ENCODE measurements at regions not wholly inside any gene's neighbourhood (a gene's known extent, or its start where the extent isn't known, plus 50 kb on each side); places are given as distances from the start of the nearest gene placed in this dataset.

DNA sequence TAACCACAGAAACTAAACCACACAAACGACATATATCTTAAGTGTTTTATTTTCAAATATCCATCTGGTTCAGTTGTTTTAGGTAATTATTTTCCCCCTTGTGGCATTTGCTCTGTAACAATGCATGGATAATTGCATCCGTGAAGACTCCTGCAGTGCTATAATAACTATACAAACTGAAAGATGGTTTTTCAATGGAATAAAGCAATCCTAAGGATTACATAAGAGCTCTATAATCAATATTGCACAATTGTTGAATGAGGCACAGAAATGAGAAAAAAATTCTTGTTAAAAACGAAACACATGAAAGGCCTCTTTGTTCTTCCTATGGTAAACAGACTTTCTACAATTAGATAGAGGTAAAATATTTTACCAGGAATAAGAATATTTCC lies 446.0 kb upstream of the EPHA3 start:
- TF ChIP-seq POLR2A (IDR thresholded peaks at IDR 0.05; ENCODE audit: low read depth, low read length), result no peak
- DNase-seq (ENCODE audit: insufficient read length, low spot score) (no peak), FAIRE-seq (no peak)

DNA sequence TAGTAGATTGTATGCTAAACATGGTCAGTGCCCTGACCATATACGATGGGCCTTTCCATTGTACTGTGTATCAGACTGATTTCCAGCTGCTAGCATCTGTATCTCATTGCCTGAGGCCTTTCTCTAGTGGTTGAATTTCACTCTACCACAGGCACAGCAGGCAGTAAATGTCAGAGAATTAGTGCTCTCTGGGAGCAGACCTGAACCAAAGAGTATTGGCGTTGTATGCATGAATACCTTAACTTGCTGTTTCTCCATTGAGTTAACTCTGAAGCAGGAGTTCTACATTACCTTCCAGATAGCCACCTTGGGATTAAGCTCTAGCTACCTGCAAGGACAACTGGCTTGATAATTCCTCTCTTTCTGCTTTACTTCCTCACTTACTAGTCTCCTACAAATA lies 439.2 kb upstream of the EPHA3 start:
- FAIRE-seq (no peak), DNase-seq (ENCODE audit: insufficient read length, low spot score) (no peak)
- no peak for TF ChIP-seq POLR2A (IDR thresholded peaks at IDR 0.05; ENCODE audit: low read depth, low read length)

DNA sequence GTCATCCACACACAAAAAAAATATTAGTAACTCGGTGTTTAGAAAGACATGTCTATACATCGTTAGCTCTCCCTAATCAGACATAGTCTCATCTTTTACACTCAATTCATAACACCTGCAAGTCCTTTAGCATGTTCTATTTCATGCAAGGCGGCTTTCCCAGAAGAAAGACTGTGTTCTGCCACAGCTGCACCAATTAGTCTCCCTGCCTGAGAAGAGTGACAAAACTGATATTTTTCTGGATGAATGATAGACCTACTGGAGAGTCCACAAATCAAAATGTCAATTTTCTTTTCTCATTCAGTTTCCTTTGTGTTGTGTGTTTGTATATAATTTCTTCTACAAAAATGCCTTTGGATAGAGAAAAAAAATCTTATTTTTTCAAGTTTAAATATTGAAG lies 435.8 kb upstream of the EPHA3 start:
- FAIRE-seq (no peak), DNase-seq (ENCODE audit: insufficient read length, low spot score) (no peak)
- TF ChIP-seq POLR2A (IDR thresholded peaks at IDR 0.05; ENCODE audit: low read depth, low read length), result no peak

DNA sequence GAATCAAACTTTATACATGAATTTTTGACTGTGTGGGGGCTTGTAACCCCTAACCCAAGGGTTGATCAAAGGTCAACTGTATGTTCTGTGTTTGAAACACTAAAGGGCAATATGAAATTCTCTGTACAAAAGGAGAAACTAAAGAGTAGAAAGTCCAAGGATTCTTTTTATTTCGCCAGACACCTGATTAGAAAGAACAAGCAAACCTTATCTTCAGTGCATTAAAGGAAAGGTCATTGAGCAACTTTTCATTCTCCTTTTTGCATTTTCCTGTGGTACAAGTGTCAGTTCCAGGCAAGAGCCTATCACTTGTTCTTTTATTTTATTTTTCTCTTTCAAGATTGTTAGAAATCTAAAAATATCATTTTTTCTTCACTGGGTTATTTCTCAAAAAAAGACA lies 430.1 kb upstream of the EPHA3 start:
- TF ChIP-seq POLR2A (IDR thresholded peaks at IDR 0.05; ENCODE audit: low read depth, low read length), result no peak
- no peak for DNase-seq (ENCODE audit: insufficient read length, low spot score)
- no peak for FAIRE-seq

DNA sequence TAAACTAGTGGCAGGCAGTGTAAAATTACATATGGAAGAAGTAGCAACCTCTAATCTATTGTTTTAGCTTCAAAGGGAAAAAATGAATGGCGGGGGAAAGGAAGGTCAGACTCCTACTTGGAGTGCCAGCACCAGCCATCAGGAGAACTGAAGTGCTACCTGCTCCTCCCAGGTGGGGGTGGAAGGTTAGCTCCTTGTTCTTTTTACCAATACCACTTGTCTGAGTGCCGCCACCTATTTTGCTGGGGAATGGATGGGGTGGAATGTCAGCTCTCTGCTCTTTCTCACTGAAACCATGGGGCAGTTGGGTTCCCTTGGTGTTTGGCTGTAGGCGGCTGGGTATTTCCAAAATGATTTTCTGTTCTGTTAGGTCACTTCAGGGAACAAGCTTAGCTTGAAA lies 428.7 kb upstream of the EPHA3 start:
- FAIRE-seq, result no peak
- TF ChIP-seq POLR2A (IDR thresholded peaks at IDR 0.05; ENCODE audit: low read depth, low read length), result no peak

DNA sequence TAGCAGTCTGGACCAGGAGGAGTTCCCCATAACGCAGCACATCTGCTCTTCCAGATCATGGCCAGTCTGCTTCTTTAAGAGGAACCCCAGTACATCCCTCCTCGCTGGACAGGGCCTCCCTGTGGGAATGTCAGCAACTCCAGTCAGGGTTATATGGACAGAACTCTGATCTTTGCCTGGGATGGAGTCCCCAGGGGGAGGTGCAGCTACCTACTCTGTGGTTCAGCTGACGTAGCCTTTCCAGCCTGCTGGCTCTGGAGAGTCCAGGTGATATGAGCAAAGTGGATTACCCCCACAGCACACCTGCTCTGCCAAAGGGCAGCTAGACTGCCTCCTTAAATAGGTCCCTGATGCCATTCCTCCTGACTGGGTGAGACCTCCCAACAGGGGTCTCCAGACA lies 417.1 kb upstream of the EPHA3 start:
- FAIRE-seq (no peak), DNase-seq (ENCODE audit: insufficient read length, low spot score) (no peak)
- TF ChIP-seq POLR2A (IDR thresholded peaks at IDR 0.05; ENCODE audit: low read depth, low read length), result no peak

More for the DNA sequence above, 428.7 kb upstream of the EPHA3 start:
- no peak for DNase-seq (ENCODE audit: insufficient read length, low spot score)

DNA sequence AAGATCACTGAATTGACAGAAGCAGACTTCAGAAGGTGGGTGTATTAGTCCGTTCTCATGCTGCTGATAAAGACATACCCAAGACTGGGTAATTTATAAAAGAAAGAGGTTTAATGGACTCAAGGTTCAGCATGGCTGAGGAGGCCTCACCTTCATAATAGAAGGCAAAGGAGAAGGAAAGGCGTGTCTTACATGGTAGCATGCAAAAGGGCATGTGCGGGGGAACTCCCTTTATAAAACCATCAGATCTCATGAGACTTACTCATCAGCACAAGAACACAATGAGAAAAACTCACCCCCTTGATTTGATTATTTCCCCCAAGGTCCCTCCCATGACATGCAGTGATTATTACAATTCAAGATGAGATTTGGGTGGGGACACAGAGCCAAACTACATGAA lies 416.3 kb upstream of the EPHA3 start:
- FAIRE-seq, result no peak
- TF ChIP-seq POLR2A (IDR thresholded peaks at IDR 0.05; ENCODE audit: low read depth, low read length), result no peak
- no peak for DNase-seq (ENCODE audit: insufficient read length, low spot score)

DNA sequence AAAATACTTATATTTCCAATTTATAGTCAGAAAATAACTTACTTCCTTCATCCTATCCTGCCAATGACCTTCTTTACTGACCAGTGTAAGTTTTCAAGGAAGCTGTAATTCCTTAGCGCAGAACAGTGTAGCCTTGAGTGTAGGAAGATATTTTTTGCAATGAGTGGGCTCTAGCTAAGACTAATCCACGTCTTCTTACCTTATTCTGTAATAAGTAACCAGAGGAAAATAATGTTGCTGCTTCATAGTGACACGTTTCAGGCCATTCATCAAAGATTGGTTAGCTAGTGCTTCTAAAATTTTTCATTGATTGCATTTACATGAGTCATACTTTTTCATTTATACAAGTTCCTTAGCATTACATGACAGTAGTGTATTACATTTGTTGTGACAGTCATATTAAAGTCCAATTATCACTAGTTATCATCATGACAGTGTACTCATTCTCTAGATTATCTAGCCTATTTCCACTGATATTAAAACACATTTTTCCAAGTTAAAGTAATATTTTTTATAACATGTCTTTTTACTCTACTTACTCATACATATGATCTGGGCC lies 403.8 kb upstream of the EPHA3 start:
- TF ChIP-seq POLR2A (IDR thresholded peaks at IDR 0.05; ENCODE audit: low read depth, low read length), result no peak
- DNase-seq (ENCODE audit: insufficient read length, low spot score) (no peak), FAIRE-seq (no peak)

DNA sequence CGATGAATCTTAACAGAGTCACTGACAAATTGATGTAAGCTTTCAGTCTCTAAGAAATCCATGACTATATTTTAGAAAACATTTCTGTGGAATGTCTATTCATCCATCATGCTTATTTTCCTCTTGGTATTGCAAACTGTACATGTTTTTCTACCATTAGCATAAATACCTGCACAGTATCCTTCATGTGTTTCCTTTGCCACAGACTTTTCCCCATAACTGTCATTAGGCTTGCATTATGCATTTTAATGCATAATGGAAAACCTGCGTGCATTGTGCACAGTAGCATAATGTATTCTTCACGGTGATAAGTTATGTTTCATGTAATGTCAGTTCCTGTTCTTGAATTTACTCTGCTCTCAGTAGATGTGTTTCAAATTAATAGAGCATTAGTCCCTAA lies 403.1 kb upstream of the EPHA3 start:
- no peak for DNase-seq (ENCODE audit: insufficient read length, low spot score)
- TF ChIP-seq POLR2A (IDR thresholded peaks at IDR 0.05; ENCODE audit: low read depth, low read length), result no peak
- no peak for FAIRE-seq

DNA sequence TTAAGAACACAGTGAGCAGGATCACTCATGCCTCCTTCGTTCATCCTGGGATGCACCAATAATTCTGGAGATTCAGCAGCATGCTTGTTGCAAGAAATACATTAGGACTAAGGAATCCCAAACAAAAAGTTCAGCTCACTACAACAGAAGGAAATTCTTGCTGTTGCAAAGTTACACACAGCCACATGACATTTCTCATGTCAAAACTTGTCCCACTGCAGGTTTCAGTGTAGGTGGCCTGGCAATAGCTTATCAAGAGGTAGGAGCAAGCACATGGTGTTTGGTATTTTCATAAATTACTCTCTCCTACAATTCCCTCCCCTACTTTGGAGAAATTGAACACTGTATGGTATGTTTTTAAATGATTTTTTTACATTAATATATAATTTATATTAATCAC lies 399.6 kb upstream of the EPHA3 start:
- TF ChIP-seq POLR2A (IDR thresholded peaks at IDR 0.05; ENCODE audit: low read depth, low read length), result no peak
- no peak for FAIRE-seq
- no peak for DNase-seq (ENCODE audit: insufficient read length, low spot score)

DNA sequence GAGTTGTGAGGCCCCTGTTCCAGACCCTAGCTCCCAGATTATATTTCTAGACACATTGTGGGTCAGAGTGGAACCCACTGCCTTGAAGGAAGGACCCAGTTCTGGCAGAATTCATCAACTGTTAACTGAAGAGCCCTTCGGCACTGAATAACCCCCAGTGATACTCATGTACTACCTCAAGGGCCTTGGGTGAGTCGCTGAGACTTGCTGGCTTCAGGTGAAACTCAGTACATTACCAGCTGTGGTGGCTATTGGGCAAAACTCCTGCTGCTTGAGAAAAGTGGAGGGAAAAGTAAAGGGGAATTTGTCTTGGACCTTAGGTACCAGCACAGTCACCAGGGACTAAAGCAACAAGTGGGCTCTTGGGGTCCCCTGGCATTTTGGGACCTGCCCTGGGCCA lies 394.9 kb upstream of the EPHA3 start:
- TF ChIP-seq POLR2A (IDR thresholded peaks at IDR 0.05; ENCODE audit: low read depth, low read length), result no peak
- FAIRE-seq (no peak), DNase-seq (ENCODE audit: insufficient read length, low spot score) (no peak)

DNA sequence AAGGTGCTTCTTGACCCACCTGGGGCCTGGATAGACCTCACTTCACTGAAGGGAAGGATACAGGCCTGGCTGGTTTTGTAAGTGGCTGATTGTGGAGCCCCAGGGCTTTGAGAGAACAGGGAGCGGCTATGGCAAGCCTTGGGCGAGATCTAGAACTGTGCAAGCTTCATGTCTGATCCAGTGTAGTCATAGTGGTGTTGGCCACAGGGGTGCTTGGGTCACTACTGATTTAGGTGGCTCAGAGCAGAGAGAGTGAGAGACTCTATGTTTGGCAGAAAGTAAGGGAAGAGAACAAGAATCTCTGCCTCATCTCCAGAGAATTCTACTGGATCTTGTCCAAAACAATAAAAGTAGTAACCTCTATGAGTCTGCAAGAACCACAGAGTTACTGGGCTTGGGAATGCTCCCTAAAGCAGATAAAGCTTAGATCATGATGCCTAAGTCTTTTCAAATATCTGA lies 394.2 kb upstream of the EPHA3 start:
- FAIRE-seq (no peak), DNase-seq (ENCODE audit: insufficient read length, low spot score) (no peak)
- no peak for TF ChIP-seq POLR2A (IDR thresholded peaks at IDR 0.05; ENCODE audit: low read depth, low read length)

DNA sequence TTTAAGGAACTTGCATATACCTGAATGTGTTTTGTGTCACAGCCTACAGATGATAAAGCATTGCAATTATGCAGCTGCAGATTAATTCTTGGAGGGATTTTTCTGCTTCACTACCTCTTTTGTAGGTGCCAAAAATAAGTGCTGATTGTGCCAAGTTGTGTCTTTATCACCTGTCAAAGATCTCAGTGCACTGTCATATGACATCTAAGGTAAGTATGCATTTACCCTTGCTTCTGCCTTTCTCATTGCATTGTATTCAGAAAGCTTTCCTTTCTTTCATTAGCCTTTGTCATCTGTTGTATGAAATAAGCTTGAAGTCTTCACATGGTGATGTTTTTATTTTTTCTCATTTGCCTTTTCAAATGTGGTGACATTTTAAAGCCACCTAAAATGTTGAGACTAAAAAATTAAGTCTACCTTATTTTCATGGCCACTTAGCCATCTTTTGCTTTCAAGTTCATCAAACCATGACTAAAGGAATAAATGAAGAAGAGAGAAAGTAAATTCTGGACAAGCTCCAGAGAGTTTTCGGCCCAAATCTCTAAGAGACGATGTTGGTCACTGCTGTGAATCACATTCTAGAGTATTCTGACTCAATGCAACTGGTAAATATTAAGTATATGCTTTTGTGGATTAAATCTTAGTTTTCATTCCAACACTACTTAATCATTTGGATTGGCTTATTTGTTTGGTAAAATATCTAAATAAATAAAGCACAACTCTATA lies 381.8 kb upstream of the EPHA3 start:
- DNase-seq (ENCODE audit: insufficient read length, low spot score), result no peak
- TF ChIP-seq POLR2A (IDR thresholded peaks at IDR 0.05; ENCODE audit: low read depth, low read length), result no peak
- FAIRE-seq, result no peak

DNA sequence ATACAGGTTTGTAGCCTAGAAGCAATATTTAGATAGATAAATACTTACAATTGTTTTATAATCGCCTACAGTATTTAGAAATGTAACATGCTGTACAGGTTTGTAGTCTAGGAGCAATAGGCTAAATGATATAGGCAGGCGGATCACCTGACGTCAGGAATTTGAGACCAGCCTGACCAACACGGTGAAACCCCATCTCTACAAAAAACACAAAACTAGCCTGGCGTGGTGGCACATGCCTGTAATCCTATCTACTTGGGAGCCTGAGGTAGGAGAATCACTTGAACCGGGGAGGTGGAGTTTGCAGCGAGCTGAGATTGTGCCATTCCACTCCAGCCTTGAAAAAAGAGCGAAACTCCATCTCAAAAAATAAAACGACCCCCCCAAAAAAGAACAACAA lies 375.2 kb upstream of the EPHA3 start:
- TF ChIP-seq POLR2A (IDR thresholded peaks at IDR 0.05; ENCODE audit: low read depth, low read length), result no peak
- no peak for FAIRE-seq
- no peak for DNase-seq (ENCODE audit: insufficient read length, low spot score)

DNA sequence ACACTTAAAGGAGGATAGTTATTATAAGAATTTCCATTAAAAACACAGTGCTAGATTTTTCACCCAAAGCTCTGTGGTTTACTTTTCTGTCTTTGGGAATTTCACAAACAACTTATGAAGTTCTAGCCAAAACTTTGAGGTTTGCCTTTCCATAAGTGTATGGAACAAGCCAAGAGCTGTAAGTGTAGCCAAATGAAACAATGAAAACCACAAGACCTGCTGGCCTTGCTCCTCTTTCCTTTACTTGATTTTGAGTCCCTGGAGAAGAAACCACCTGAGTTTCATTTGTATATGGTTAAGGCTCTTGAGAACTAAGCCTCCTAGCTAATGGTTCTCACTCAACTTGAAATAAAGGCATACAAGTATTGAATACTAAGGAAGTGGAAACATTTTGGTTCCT lies 365.3 kb upstream of the EPHA3 start:
- DNase-seq (ENCODE audit: insufficient read length, low spot score) (no peak), FAIRE-seq (no peak)

More for the DNA sequence above, 365.3 kb upstream of the EPHA3 start:
- TF ChIP-seq POLR2A (IDR thresholded peaks at IDR 0.05; ENCODE audit: low read depth, low read length), result no peak
